Trophoblast cell (in vitro differentiated cells and primary cell): ENCODE measurements at regions not wholly inside any gene's neighbourhood (a gene's known extent, or its start where the extent isn't known, plus 50 kb on each side); places are given as distances from the start of the nearest gene placed in this dataset.

Source experiments
- DNase-seq, 2 donors: peaks; one replicate each; pipeline ENCODE4 v3.0.0-alpha.2; 2016
- H2AFZ ChIP-seq: 2 replicates; pipeline ENCODE4 v1.6.1; 2013; ENCODE audit warnings: low read length, moderate library complexity, mild to moderate bottlenecking; ENCODE audit not compliant: insufficient read depth, poor library complexity
- H2AK5ac ChIP-seq: 2 replicates; pipeline ENCODE4 v1.6.1; 2013; ENCODE audit warnings: mild to moderate bottlenecking, low read length
- H2BK120ac ChIP-seq: 2 replicates; pipeline ENCODE4 v1.6.1; 2013; ENCODE audit warnings: low read length, mild to moderate bottlenecking, moderate library complexity; ENCODE audit not compliant: insufficient read depth, poor library complexity
- H2BK12ac ChIP-seq: 2 replicates; pipeline ENCODE4 v1.6.1; 2013; ENCODE audit warnings: mild to moderate bottlenecking, low read length, moderate library complexity
- H2BK5ac ChIP-seq: 2 replicates; pipeline ENCODE4 v1.6.1; 2013; ENCODE audit warnings: low read length, low read depth, moderate library complexity, mild to moderate bottlenecking; ENCODE audit not compliant: poor library complexity
- H3K14ac ChIP-seq: 2 replicates; pipeline ENCODE4 v1.6.1; 2013; ENCODE audit warnings: mild to moderate bottlenecking, low read length
- H3K18ac ChIP-seq: 2 replicates; pipeline ENCODE4 v1.6.1; 2013; ENCODE audit warnings: mild to moderate bottlenecking, low read length
- H3K23ac ChIP-seq: 2 replicates; pipeline ENCODE4 v1.6.1; 2013; ENCODE audit warnings: low read length
- H3K27ac ChIP-seq: 2 replicates; pipeline ENCODE4 v1.5.1; 2013; ENCODE audit warnings: low read depth, mild to moderate bottlenecking, inconsistent platforms, low read length, moderate library complexity
- H3K27me3 ChIP-seq: 2 replicates; pipeline ENCODE4 v1.6.1; 2013; ENCODE audit warnings: inconsistent platforms, mild to moderate bottlenecking, low read length, moderate library complexity; ENCODE audit not compliant: insufficient read depth
- H3K36me3 ChIP-seq, 2 experiments: 1 replicate in 1 of 2; 2 replicates in 1 of 2; pipeline ENCODE4 v1.6.1; 2013; ENCODE audit warnings: low read length in 2 of 2, mild to moderate bottlenecking in 2 of 2, moderate library complexity in 1 of 2; ENCODE audit not compliant: insufficient read depth in 2 of 2, control insufficient read depth in 1 of 2
- H3K4ac ChIP-seq: 2 replicates; pipeline ENCODE4 v1.6.1; 2013; ENCODE audit warnings: low read depth, mild to moderate bottlenecking, low read length, moderate library complexity
- H3K4me1 ChIP-seq, 2 experiments: 1 replicate in 1 of 2; 2 replicates in 1 of 2; pipeline ENCODE4 v1.6.1; 2013; ENCODE audit warnings: low read length in 2 of 2, mild to moderate bottlenecking in 2 of 2, moderate library complexity in 1 of 2; ENCODE audit not compliant: insufficient read depth in 2 of 2, control insufficient read depth in 1 of 2
- H3K4me2 ChIP-seq: 2 replicates; pipeline ENCODE4 v1.6.1; 2013; ENCODE audit warnings: inconsistent platforms, mild to moderate bottlenecking, low read length, moderate library complexity
- H3K4me3 ChIP-seq: 2 replicates; pipeline ENCODE4 v1.5.1; 2013; ENCODE audit warnings: mild to moderate bottlenecking, low read depth, low read length, inconsistent platforms
- H3K79me1 ChIP-seq: one replicate; pipeline ENCODE4 v1.6.1; 2013; ENCODE audit warnings: low read length
- H3K79me2 ChIP-seq: 2 replicates; pipeline ENCODE4 v1.6.1; 2013; ENCODE audit warnings: low read length, mild to moderate bottlenecking; ENCODE audit not compliant: control insufficient read depth, insufficient read depth, poor library complexity
- H3K9ac ChIP-seq: 2 replicates; pipeline ENCODE4 v1.6.1; 2013; ENCODE audit warnings: mild to moderate bottlenecking, low read length
- H3K9me3 ChIP-seq: 2 replicates; pipeline ENCODE4 v1.6.1; 2013; ENCODE audit warnings: low read depth, mild to moderate bottlenecking, control low read depth, inconsistent platforms, low read length; ENCODE audit not compliant: insufficient read depth
- H4K12ac ChIP-seq: 2 replicates; pipeline ENCODE4 v1.6.1; 2013; ENCODE audit warnings: low read depth, mild to moderate bottlenecking, low read length, moderate library complexity
- H4K8ac ChIP-seq: 2 replicates; pipeline ENCODE4 v1.6.1; 2013; ENCODE audit warnings: low read depth, mild to moderate bottlenecking, low read length, moderate library complexity
- H4K91ac ChIP-seq: one replicate; pipeline ENCODE4 v1.6.1; 2013; ENCODE audit warnings: low read depth, mild to moderate bottlenecking, low read length, moderate library complexity
- WGBS: extraction: QIAGEN DNeasy Blood & Tissue Kit; methylation state at CpG from one replicate; pipeline ENCODE4 v1.1.7; 2013; ENCODE audit warnings: missing lambda C conversion rate; ENCODE audit not compliant: insufficient read length, insufficient coverage; ENCODE audit errors: extremely low coverage; 5-methylcytosine and 5-hydroxymethylcytosine counted together

DNA sequence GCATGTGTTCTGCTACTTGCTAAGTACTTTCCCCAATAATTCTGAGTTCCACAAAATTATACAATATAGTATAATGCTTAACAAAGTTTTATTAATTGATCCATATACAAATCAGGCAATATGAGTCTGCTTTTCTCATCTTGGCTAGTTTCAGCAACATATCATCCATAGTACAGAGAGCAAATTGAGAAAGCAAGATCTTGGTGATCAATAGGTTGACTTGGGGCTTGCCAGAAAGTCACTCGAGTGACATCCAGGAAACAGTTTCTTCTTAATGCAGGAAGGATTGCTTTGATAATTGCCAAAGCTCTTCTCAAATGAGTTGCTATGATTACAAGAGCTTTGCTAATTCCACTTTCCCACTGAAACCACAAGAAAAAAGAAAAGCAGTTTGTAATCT is 533.6 kb upstream of the NMUR2 start:
- Histone ChIP-seq H3K4ac (no peak overlapping the region), H3K4me1 (no peaks in the 10 kb centered on the region), H3K36me3 (no peaks in the 10 kb centered on the region), H3K14ac (no peak overlapping the region), H4K91ac (no peak overlapping the region), H2BK5ac (no peak overlapping the region), H4K8ac (no peak overlapping the region), H2BK120ac (no peak overlapping the region), H3K79me1 (no peaks in the 10 kb centered on the region), H3K9ac (no peak overlapping the region), H3K79me2 (no peaks in the 10 kb centered on the region), H3K27me3 (no peaks in the 10 kb centered on the region), H3K23ac (no peak overlapping the region), H4K12ac (no peak overlapping the region), H2AK5ac (no peak overlapping the region), H3K27ac (no peak overlapping the region), H2AFZ (no peak overlapping the region), H3K4me3 (no peak overlapping the region), H2BK12ac (no peak overlapping the region), H3K18ac (no peak overlapping the region), H3K4me2 (no peak overlapping the region), H3K9me3 (peaks cover 1% of the 10 kb centered on the region)
- WGBS, result no CpG with 5 or more reads among the region's 1 CpG
- DNase-seq, result no peak

GRCh38 chr5:152942633-152943336 is 537.7 kb upstream of the NMUR2 start:
- no peak overlapping the region for H3K4ac ChIP-seq
- no peak overlapping the region for H2AK5ac ChIP-seq
- H2BK12ac ChIP-seq, result no peak overlapping the region
- H3K14ac ChIP-seq, result no peak overlapping the region
- no peaks in the 10 kb centered on the region for H3K27me3 ChIP-seq
- no peak overlapping the region for H3K9ac ChIP-seq
- no peak overlapping the region for H2BK120ac ChIP-seq
- H2AFZ ChIP-seq, result no peak overlapping the region
- DNase-seq, result no peak
- peaks cover 1% of the 10 kb centered on the region for H3K9me3 ChIP-seq
- H4K91ac ChIP-seq, result no peak overlapping the region
- H3K79me1 ChIP-seq, result no peaks in the 10 kb centered on the region
- H3K79me2 ChIP-seq, result no peaks in the 10 kb centered on the region
- no peak overlapping the region for H4K8ac ChIP-seq
- no peak overlapping the region for H2BK5ac ChIP-seq
- no peak overlapping the region for H3K23ac ChIP-seq
- no peak overlapping the region for H3K27ac ChIP-seq
- no peak overlapping the region for H3K18ac ChIP-seq
- H3K4me1 ChIP-seq, result no peaks in the 10 kb centered on the region
- no peak overlapping the region for H4K12ac ChIP-seq
- H3K4me2 ChIP-seq, result no peak overlapping the region
- WGBS, result no CpG with 5 or more reads among the region's 5 CpGs
- no peaks in the 10 kb centered on the region for H3K36me3 ChIP-seq
- H3K4me3 ChIP-seq, result no peak overlapping the region

GRCh38 chr5:152953788-152954483 is 536.5 kb upstream of the GRIA1 start:
- H3K36me3 ChIP-seq, result no peaks in the 10 kb centered on the region
- H3K9ac ChIP-seq, result no peak overlapping the region
- no peak for DNase-seq
- no peaks in the 10 kb centered on the region for H3K4me1 ChIP-seq
- no peak overlapping the region for H3K23ac ChIP-seq
- no peak overlapping the region for H3K4ac ChIP-seq
- no peak overlapping the region for H2AK5ac ChIP-seq
- H4K91ac ChIP-seq, result no peak overlapping the region
- no peaks in the 10 kb centered on the region for H3K27me3 ChIP-seq
- H3K79me1 ChIP-seq, result no peaks in the 10 kb centered on the region
- H3K14ac ChIP-seq, result no peak overlapping the region
- no peak overlapping the region for H4K12ac ChIP-seq
- no CpG with 5 or more reads among the region's 8 CpGs for WGBS
- no peak overlapping the region for H2BK5ac ChIP-seq
- no peak overlapping the region for H2BK120ac ChIP-seq
- no peak overlapping the region for H3K18ac ChIP-seq
- H3K4me2 ChIP-seq, result no peak overlapping the region
- no peak overlapping the region for H3K4me3 ChIP-seq
- no peaks in the 10 kb centered on the region for H3K9me3 ChIP-seq
- no peaks in the 10 kb centered on the region for H3K79me2 ChIP-seq
- no peak overlapping the region for H4K8ac ChIP-seq
- no peak overlapping the region for H2BK12ac ChIP-seq
- no peak overlapping the region for H2AFZ ChIP-seq
- H3K27ac ChIP-seq, result no peak overlapping the region

- no peak overlapping the region for H3K4ac ChIP-seq
- no peak overlapping the region for H2AFZ ChIP-seq
- no peak overlapping the region for H3K14ac ChIP-seq
- no peak overlapping the region for H4K91ac ChIP-seq
- H3K4me3 ChIP-seq, result no peak overlapping the region
- no peak overlapping the region for H3K4me2 ChIP-seq
- H3K79me1 ChIP-seq, result no peaks in the 10 kb centered on the region
- no CpG with 5 or more reads among the region's 2 CpGs for WGBS
- no peak overlapping the region for H3K23ac ChIP-seq
- H3K9me3 ChIP-seq, result no peaks in the 10 kb centered on the region
- H2AK5ac ChIP-seq, result no peak overlapping the region
- no peak overlapping the region for H3K9ac ChIP-seq
- H4K8ac ChIP-seq, result no peak overlapping the region
- H3K79me2 ChIP-seq, result no peaks in the 10 kb centered on the region
- H3K27me3 ChIP-seq, result no peaks in the 10 kb centered on the region
- no peak overlapping the region for H4K12ac ChIP-seq
- no peak for DNase-seq
- H2BK120ac ChIP-seq, result no peak overlapping the region
- no peaks in the 10 kb centered on the region for H3K36me3 ChIP-seq
- no peak overlapping the region for H3K27ac ChIP-seq
- H2BK12ac ChIP-seq, result no peak overlapping the region
- no peak overlapping the region for H3K18ac ChIP-seq
- H3K4me1 ChIP-seq, result peaks cover 0 to 2% of the 10 kb centered on the region in 2 experiments
- no peak overlapping the region for H2BK5ac ChIP-seq
Measured at GRCh38 chr5:152956943-152957613, 533.4 kb upstream of the GRIA1 start.
